NT2/D1 (cell line): ENCODE measurements at regions not wholly inside any gene's neighbourhood (a gene's known extent, or its start where the extent isn't known, plus 50 kb on each side); places are given as distances from the start of the nearest gene placed in this dataset.
A peak's percentile ranks its signal among the peaks of the same experiment; 100 is the strongest.
"Not testable (repeated sequence)": the region's sequence is repeated elsewhere in the genome, so short reads cannot be mapped to it uniquely, and the experiment has no call there.

Experiments used
- DNase-seq: peaks from one replicate; pipeline ENCODE4 v3.0.0-alpha.2; 2011; ENCODE audit warnings: low read depth, low spot score
- H3K27me3 ChIP-seq: 2 replicates; pipeline ENCODE4 v1.6.0; 2011; ENCODE audit warnings: mild to moderate bottlenecking; ENCODE audit not compliant: insufficient read length, insufficient read depth
- H3K36me3 ChIP-seq: 2 replicates; pipeline ENCODE4 v1.6.1; 2011; ENCODE audit warnings: mild to moderate bottlenecking, low read length, mixed read lengths; ENCODE audit not compliant: insufficient read depth, insufficient read length
- H3K4me1 ChIP-seq: 2 replicates; pipeline ENCODE4 v1.5.1; 2011; ENCODE audit not compliant: insufficient read depth, insufficient read length
- H3K4me3 ChIP-seq: 2 replicates; pipeline ENCODE4 v1.5.1; 2011; ENCODE audit warnings: low read depth; ENCODE audit not compliant: insufficient read length
- H3K9ac ChIP-seq: 2 replicates; pipeline ENCODE4 v1.6.0; 2011; ENCODE audit warnings: low read depth; ENCODE audit not compliant: insufficient read length
- H3K9me3 ChIP-seq: 2 replicates; pipeline ENCODE4 v1.5.1; 2011; ENCODE audit warnings: mild to moderate bottlenecking, low read length; ENCODE audit not compliant: insufficient read depth
- SUZ12 ChIP-seq: IDR thresholded peaks from 2 replicates; pipeline ENCODE4 v1.6.1; 2011; ENCODE audit not compliant: insufficient read length, insufficient read depth; ENCODE audit errors: extremely low read depth
- YY1 ChIP-seq: IDR thresholded peaks from 2 replicates; pipeline ENCODE4 v1.6.1; 2011; ENCODE audit not compliant: insufficient read length, insufficient read depth
- ZNF274 ChIP-seq: IDR thresholded peaks from 2 replicates; pipeline ENCODE4 v1.6.1; 2011; ENCODE audit warnings: mild to moderate bottlenecking, low read depth, low read length

GRCh38 chr4:79198951-79199587 is 126.8 kb downstream of the NAA11 start:
- Histone ChIP-seq H3K4me3 (no peak overlapping the region), H3K9me3 (no peaks in the 10 kb centered on the region), H3K36me3 (no peaks in the 10 kb centered on the region), H3K9ac (no peak overlapping the region), H3K4me1 (no peaks in the 10 kb centered on the region), H3K27me3 (no peaks in the 10 kb centered on the region)
- no peak for TF ChIP-seq SUZ12
- TF ChIP-seq ZNF274, result no peak
- TF ChIP-seq YY1, result no peak
- DNase-seq, result no peak

- Histone ChIP-seq H3K9me3 (no peaks in the 10 kb centered on the region), H3K9ac (no peak overlapping the region), H3K4me1 (no peaks in the 10 kb centered on the region), H3K27me3 (no peaks in the 10 kb centered on the region), H3K36me3 (no peaks in the 10 kb centered on the region), H3K4me3 (no peak overlapping the region)
- TF ChIP-seq SUZ12 (no peak), YY1 (no peak), ZNF274 (no peak)
- DNase-seq, result no peak
Measured at GRCh38 chr4:79197275-79198009, 128.4 kb downstream of the NAA11 start.

- H3K36me3 ChIP-seq, DNase-seq, H3K9ac ChIP-seq, H3K27me3 ChIP-seq, H3K4me3 ChIP-seq, H3K4me1 ChIP-seq, H3K9me3 ChIP-seq: not testable (repeated sequence)
Measured at GRCh38 chr4:79191292-79191691, 134.6 kb downstream of the NAA11 start.

GRCh38 chr4:79185526-79186045 is 140.3 kb downstream of the NAA11 start:
- DNase-seq, result no peak
- H3K4me3 ChIP-seq, result no peak overlapping the region
- no peaks in the 10 kb centered on the region for H3K36me3 ChIP-seq
- no peak overlapping the region for H3K9ac ChIP-seq
- no peaks in the 10 kb centered on the region for H3K27me3 ChIP-seq
- no peak for TF ChIP-seq YY1
- TF ChIP-seq ZNF274, result no peak
- TF ChIP-seq SUZ12, result no peak
- no peaks in the 10 kb centered on the region for H3K4me1 ChIP-seq
- no peaks in the 10 kb centered on the region for H3K9me3 ChIP-seq

- no peak overlapping the region for H3K4me3 ChIP-seq
- no peak for TF ChIP-seq ZNF274
- no peak for TF ChIP-seq SUZ12
- TF ChIP-seq YY1, result no peak
- no peak overlapping the region for H3K9ac ChIP-seq
- no peaks in the 10 kb centered on the region for H3K27me3 ChIP-seq
- H3K9me3 ChIP-seq, result no peaks in the 10 kb centered on the region
- no peaks in the 10 kb centered on the region for H3K4me1 ChIP-seq
- DNase-seq, result peak; percentile 16
- H3K36me3 ChIP-seq, result no peaks in the 10 kb centered on the region
Measured at GRCh38 chr4:79184476-79184875, 141.4 kb downstream of the NAA11 start.

GRCh38 chr4:79182209-79182608 is 143.7 kb downstream of the NAA11 start:
- Histone ChIP-seq H3K9ac (no peak overlapping the region), H3K4me3 (no peak overlapping the region), H3K9me3 (no peaks in the 10 kb centered on the region), H3K27me3 (no peaks in the 10 kb centered on the region), H3K36me3 (no peaks in the 10 kb centered on the region), H3K4me1 (no peaks in the 10 kb centered on the region)
- TF ChIP-seq SUZ12, result no peak
- no peak for TF ChIP-seq ZNF274
- no peak for TF ChIP-seq YY1
- DNase-seq, result no peak

- no peak overlapping the region for H3K4me3 ChIP-seq
- no peaks in the 10 kb centered on the region for H3K4me1 ChIP-seq
- no peak overlapping the region for H3K9ac ChIP-seq
- H3K27me3 ChIP-seq, result no peaks in the 10 kb centered on the region
- no peaks in the 10 kb centered on the region for H3K9me3 ChIP-seq
- no peaks in the 10 kb centered on the region for H3K36me3 ChIP-seq
- no peak for DNase-seq
- no peak for TF ChIP-seq ZNF274
- TF ChIP-seq YY1, result no peak
- no peak for TF ChIP-seq SUZ12
Measured at GRCh38 chr4:79181190-79181589, 144.7 kb downstream of the NAA11 start.

GRCh38 chr4:79178760-79179159 is 147.1 kb downstream of the NAA11 start:
- Histone ChIP-seq H3K9me3 (no peaks in the 10 kb centered on the region), H3K4me1 (no peaks in the 10 kb centered on the region), H3K9ac (no peak overlapping the region), H3K4me3 (no peak overlapping the region), H3K27me3 (no peaks in the 10 kb centered on the region), H3K36me3 (no peaks in the 10 kb centered on the region)
- TF ChIP-seq SUZ12 (no peak), YY1 (no peak), ZNF274 (no peak)
- no peak for DNase-seq
